Hepatic stellate cell (primary cell): ENCODE measurements at regions not wholly inside any gene's neighbourhood (a gene's known extent, or its start where the extent isn't known, plus 50 kb on each side); places are given as distances from the start of the nearest gene placed in this dataset.
A peak's percentile ranks its signal among the peaks of the same experiment; 100 is the strongest.
"Not testable (repeated sequence)": the region's sequence is repeated elsewhere in the genome, so short reads cannot be mapped to it uniquely, and the experiment has no call there.

ENCODE experiments used
- DNase-seq: peaks from one replicate; pipeline ENCODE4 v3.0.0; 2011; ENCODE audit warnings: low spot score

GRCh38 chr2:3899536-3900155 lies 196.3 kb downstream of the DCDC2C start:
- no peak for DNase-seq

- DNase-seq = no peak
Observed at GRCh38 chr2:3902131-3902530, 198.8 kb downstream of the DCDC2C start.

GRCh38 chr2:3904061-3904460 lies 200.7 kb downstream of the DCDC2C start:
- no peak for DNase-seq

- not testable (repeated sequence) for DNase-seq
Observed at GRCh38 chr2:3908498-3908897, 205.1 kb downstream of the DCDC2C start.

- no peak for DNase-seq
Observed at GRCh38 chr2:3911882-3912455, 208.6 kb downstream of the DCDC2C start.

GRCh38 chr2:3913166-3913565 lies 209.8 kb downstream of the DCDC2C start:
- DNase-seq = no peak

- DNase-seq = no peak
Observed at GRCh38 chr2:3914241-3914640, 210.9 kb downstream of the DCDC2C start.

- DNase-seq = no peak
Observed at GRCh38 chr2:3927031-3927430, 223.7 kb downstream of the DCDC2C start.

- no peak for DNase-seq
Observed at GRCh38 chr2:3929374-3929773, 226.0 kb downstream of the DCDC2C start.

GRCh38 chr2:3930246-3930645 lies 226.9 kb downstream of the DCDC2C start:
- no peak for DNase-seq

- no peak for DNase-seq
Observed at GRCh38 chr2:3940661-3941060, 237.3 kb downstream of the DCDC2C start.

- DNase-seq = no peak
Observed at GRCh38 chr2:3942841-3943240, 239.5 kb downstream of the DCDC2C start.

GRCh38 chr2:3944071-3944470 lies 240.7 kb downstream of the DCDC2C start:
- DNase-seq = no peak

GRCh38 chr2:3944841-3945240 lies 241.5 kb downstream of the DCDC2C start:
- DNase-seq = no peak

- no peak for DNase-seq
Observed at GRCh38 chr2:3948191-3948590, 244.8 kb downstream of the DCDC2C start.

GRCh38 chr2:3951131-3951954 lies 248.0 kb downstream of the DCDC2C start:
- no peak for DNase-seq

- DNase-seq = no peak
Observed at GRCh38 chr2:3952866-3953516, 249.6 kb downstream of the DCDC2C start.

GRCh38 chr2:3954261-3954660 lies 250.9 kb downstream of the DCDC2C start:
- no peak for DNase-seq

- no peak for DNase-seq
Observed at GRCh38 chr2:3956406-3956805, 253.0 kb downstream of the DCDC2C start.

GRCh38 chr2:3956892-3957291 lies 253.5 kb downstream of the DCDC2C start:
- no peak for DNase-seq

- DNase-seq = no peak
Observed at GRCh38 chr2:3958465-3958864, 255.1 kb downstream of the DCDC2C start.

GRCh38 chr2:3958969-3959368 lies 255.6 kb downstream of the DCDC2C start:
- no peak for DNase-seq

GRCh38 chr2:3959372-3959771 lies 256.0 kb downstream of the DCDC2C start:
- DNase-seq = peak; percentile 39
